ENCODE measurements at regions not wholly inside any gene's neighbourhood (a gene's known extent, or its start where the extent isn't known, plus 50 kb on each side); places are given as distances from the start of the nearest gene placed in this dataset.
"Not testable (repeated sequence)": the region's sequence is repeated elsewhere in the genome, so short reads cannot be mapped to it uniquely, and the experiment has no call there.

DNA sequence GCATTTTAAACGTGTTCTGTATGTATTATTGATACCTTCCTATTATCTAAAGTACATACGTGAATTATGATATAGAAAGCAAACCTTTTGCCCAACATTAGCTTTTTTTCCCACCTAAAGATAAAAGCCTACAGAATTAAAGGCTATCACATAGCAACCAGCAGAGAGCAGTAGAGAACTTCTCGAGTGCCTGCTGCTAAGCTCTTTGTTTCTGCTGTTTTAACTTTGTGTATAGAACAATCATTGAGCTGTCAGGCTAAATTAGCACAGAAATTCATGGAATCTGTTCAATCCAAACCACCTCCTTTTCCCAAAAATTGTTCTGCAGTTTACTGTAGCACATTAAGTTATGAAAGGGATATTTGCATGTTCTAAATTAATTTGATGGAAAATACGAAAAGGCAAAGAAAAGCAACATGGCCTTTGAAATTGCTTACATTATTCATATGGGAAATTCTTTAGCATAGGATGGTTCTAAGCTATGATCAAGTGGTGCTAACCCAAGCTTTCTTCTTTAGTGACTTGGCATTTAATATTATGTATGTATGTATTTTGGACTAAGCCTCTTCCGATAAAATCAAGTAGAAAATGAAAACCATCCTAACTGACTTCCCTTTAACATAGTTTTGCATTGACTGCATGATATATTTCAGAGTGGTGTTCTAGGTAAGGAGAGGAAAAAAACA lies 1288.5 kb downstream of the GATA3 start:
- H3K4me1 ChIP-seq (ENCODE audit: control insufficient read depth, insufficient read depth, low read length) = no peaks in the 10 kb centered on the region
- no peak for ATAC-seq
- no peak overlapping the region for H3K4me3 ChIP-seq (ENCODE audit: low read length)
- no peak for DNase-seq
- intact Hi-C loops (cut with DNase I) = no loop called here
- 39% methylated on average over 5 of the region's 5 CpGs for WGBS
- H3K27me3 ChIP-seq (ENCODE audit: control insufficient read depth, insufficient read depth) = no peaks in the 10 kb centered on the region
- no peak overlapping the region for H3K27ac ChIP-seq (ENCODE audit: low read length)
- H3K9me3 ChIP-seq (ENCODE audit: control insufficient read depth, low read length) = no peaks in the 10 kb centered on the region

DNA sequence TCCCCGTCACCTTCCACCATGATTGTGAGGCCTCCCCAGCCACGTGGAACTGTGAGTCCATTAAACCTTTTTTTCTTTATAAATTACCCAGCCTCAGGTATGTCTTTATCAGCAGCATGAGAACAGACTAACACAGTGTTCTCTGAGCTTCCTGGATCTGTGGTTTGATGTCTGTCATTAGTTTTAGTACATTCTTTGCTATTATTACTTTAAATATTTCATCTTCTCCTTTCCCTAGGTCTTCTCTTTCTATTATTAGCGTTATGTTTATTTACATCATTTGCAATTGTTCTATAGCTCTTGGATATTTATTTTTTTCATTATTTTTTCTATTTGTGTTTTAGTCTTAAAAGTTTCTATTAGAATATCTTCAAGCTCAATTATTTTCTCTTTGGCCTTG lies 1293.4 kb downstream of the GATA3 start:
- H3K4me3 ChIP-seq (ENCODE audit: low read length); intact Hi-C loops (cut with DNase I); H3K27me3 ChIP-seq (ENCODE audit: control insufficient read depth, insufficient read depth); ATAC-seq; DNase-seq; H3K4me1 ChIP-seq (ENCODE audit: control insufficient read depth, insufficient read depth, low read length); H3K9me3 ChIP-seq (ENCODE audit: control insufficient read depth, low read length); H3K27ac ChIP-seq (ENCODE audit: low read length): not testable (repeated sequence)
- WGBS = 89% methylated on average over 3 of the region's 3 CpGs

DNA sequence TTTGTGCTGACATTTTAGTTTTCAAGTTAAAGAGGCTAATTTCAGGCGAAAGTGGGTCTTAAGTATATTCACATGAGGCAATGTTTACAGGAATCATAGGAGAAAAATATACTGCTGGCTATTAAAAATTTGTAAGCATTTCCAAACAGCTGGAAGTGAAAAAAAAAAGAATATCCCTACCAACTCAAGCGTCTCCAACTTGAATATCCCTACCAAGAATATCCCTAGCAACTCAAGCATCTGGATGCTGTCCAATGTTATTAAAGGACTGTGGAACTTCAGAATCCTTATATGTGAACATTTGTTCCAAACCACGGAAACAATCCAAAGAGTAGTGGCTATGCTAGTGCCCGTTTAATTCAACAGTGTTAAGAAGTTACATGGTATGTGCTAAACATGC lies 1303.0 kb downstream of the GATA3 start:
- DNase-seq (no peak), ATAC-seq (no peak)
- H3K4me1 ChIP-seq (ENCODE audit: control insufficient read depth, insufficient read depth, low read length) = no peaks in the 10 kb centered on the region
- intact Hi-C loops (cut with DNase I) = no loop called here
- no peaks in the 10 kb centered on the region for H3K27me3 ChIP-seq (ENCODE audit: control insufficient read depth, insufficient read depth)
- 53% methylated on average over 4 of the region's 4 CpGs for WGBS
- H3K4me3 ChIP-seq (ENCODE audit: low read length) = no peak overlapping the region
- H3K9me3 ChIP-seq (ENCODE audit: control insufficient read depth, low read length) = no peaks in the 10 kb centered on the region
- H3K27ac ChIP-seq (ENCODE audit: low read length) = no peak overlapping the region

DNA sequence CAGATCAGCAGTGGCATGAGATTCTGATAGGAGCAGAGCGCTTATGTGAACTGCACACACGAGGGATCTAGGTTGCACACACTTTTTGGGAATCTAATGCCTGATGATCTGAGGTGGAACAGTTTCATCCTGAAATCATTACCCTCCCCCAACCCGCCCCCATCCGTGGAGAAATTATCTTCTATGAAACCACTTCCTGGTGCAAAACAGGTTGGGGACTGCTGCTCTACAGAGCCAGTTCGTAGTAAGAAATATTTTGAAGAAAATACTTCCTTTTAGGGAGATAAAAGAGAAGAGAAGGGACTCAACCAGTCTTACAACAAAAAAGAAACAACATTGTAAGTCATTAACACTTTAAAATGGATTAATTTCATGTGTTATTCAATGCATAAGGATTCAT lies 1308.2 kb downstream of the GATA3 start:
- H3K4me1 ChIP-seq (ENCODE audit: control insufficient read depth, insufficient read depth, low read length) = no peaks in the 10 kb centered on the region
- intact Hi-C loops (cut with DNase I) = no loop called here
- H3K4me3 ChIP-seq (ENCODE audit: low read length) = no peak overlapping the region
- ATAC-seq = no peak
- H3K27ac ChIP-seq (ENCODE audit: low read length) = no peak overlapping the region
- WGBS = 59% methylated on average over 5 of the region's 5 CpGs
- H3K27me3 ChIP-seq (ENCODE audit: control insufficient read depth, insufficient read depth) = no peaks in the 10 kb centered on the region
- no peaks in the 10 kb centered on the region for H3K9me3 ChIP-seq (ENCODE audit: control insufficient read depth, low read length)
- DNase-seq = no peak

DNA sequence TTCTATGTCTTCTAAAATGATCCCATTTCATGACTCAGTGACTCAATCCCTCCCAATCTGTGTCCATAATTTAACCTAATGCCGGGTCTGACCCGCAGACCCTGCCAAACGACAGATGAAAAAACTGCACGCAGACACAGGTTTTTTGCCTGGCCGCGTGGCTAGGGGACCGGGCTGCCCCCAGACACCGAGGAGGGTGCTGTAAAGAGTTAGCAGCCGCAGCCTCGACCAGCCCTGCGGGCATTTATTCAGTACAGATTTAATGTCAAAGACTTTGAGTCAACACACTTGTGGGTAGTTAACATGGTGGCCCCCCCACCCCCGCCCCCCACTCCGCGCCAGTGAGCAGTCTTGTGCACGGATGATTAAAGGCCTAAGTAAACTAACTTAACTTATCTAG lies 1324.7 kb downstream of the GATA3 start:
- Histone ChIP-seq H3K27ac (ENCODE audit: low read length) (no peak overlapping the region), H3K4me3 (ENCODE audit: low read length) (no peak overlapping the region), H3K4me1 (ENCODE audit: control insufficient read depth, insufficient read depth, low read length) (no peaks in the 10 kb centered on the region), H3K9me3 (ENCODE audit: control insufficient read depth, low read length) (no peaks in the 10 kb centered on the region), H3K27me3 (ENCODE audit: control insufficient read depth, insufficient read depth) (no peaks in the 10 kb centered on the region)
- WGBS = 92% methylated on average over 15 of the region's 15 CpGs
- no peak for ATAC-seq
- DNase-seq = no peak
- intact Hi-C loops (cut with DNase I) = no loop called here

DNA sequence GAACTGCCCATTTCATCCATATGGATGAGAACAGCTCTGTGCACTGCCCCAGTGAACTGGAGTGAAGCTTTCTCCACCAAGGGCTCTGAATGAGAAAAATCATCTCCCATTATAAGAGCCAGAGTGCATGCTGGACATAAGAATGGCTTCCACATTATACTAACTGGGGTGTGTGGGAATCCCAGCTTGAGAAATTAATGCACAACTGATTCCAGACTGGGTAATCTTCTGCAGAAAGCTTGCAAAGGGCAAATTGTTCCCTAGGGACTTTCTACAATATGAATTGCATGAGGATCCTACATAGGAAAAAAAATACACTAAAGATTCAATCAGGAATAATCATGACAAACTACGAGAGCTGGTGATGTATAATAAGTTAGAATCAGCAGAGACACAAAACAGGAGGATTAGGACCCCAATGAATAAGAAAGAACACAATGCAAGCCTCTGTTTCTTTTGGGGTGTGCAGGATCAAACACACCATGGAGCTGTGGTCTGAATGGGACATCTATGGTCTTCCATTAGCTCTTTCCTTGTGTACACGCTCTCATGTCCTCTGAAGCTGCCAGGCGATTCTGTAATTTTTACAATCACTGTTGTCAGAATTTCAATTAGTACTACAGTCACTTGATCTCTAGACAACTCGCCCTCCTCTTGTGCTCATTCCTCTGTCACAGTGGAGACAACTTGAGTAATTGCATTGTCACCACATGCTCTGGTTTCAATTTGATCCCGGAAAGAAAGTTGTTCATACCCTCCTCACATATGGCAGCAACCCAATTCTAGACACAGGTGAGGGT lies 1327.4 kb downstream of the GATA3 start:
- DNase-seq = no peak
- no peak for ATAC-seq
- H3K4me3 ChIP-seq (ENCODE audit: low read length) = no peak overlapping the region
- intact Hi-C loops (cut with DNase I) = no loop called here
- H3K27ac ChIP-seq (ENCODE audit: low read length) = no peak overlapping the region
- H3K27me3 ChIP-seq (ENCODE audit: control insufficient read depth, insufficient read depth) = no peaks in the 10 kb centered on the region
- 62% methylated on average over 5 of the region's 5 CpGs for WGBS
- H3K9me3 ChIP-seq (ENCODE audit: control insufficient read depth, low read length) = no peaks in the 10 kb centered on the region
- H3K4me1 ChIP-seq (ENCODE audit: control insufficient read depth, insufficient read depth, low read length) = no peaks in the 10 kb centered on the region

DNA sequence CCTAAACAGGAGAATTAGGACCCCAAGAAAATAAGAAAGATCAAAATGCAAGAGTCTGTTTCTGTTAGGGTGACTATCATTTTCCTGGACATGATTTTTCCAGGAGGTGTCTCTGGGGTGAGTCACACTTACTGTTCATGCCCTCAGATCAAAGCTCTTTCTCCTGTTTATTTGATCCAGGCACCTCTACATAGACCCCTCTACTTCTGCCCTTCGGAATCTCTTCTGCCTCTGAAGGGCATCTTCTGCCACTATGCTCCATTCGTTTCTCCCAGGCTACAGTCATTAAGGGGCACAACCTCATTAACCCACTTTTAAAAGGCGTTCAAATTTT lies 1328.0 kb downstream of the GATA3 start:
- ATAC-seq (no peak), DNase-seq (no peak)
- Histone ChIP-seq H3K9me3 (ENCODE audit: control insufficient read depth, low read length) (no peaks in the 10 kb centered on the region), H3K27ac (ENCODE audit: low read length) (no peak overlapping the region), H3K4me3 (ENCODE audit: low read length) (no peak overlapping the region), H3K4me1 (ENCODE audit: control insufficient read depth, insufficient read depth, low read length) (no peaks in the 10 kb centered on the region), H3K27me3 (ENCODE audit: control insufficient read depth, insufficient read depth) (no peaks in the 10 kb centered on the region)
- intact Hi-C loops (cut with DNase I) = no loop called here
- 77% methylated on average over 3 of the region's 3 CpGs for WGBS

DNA sequence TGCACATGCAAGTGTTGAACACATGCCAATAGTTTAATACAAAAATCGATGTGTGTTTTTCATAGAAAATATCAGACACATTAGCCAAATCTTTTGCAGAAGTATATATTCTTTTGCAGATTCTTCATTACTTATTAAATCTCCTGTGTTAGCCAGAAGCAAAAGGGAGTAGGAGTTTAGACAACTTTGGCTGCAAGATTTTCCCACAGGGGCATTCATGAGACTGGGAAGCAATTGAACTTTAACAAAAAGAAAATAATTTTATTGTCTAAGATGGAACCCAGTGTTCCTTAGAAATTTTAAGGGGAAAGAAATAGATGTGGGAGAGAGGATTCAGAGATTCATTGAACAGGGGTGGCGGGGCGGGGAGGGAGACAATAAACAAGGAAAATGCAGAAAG lies 1336.0 kb downstream of the GATA3 start:
- ATAC-seq = no peak
- 76% methylated on average over 3 of the region's 3 CpGs for WGBS
- intact Hi-C loops (cut with DNase I) = no loop called here

DNA sequence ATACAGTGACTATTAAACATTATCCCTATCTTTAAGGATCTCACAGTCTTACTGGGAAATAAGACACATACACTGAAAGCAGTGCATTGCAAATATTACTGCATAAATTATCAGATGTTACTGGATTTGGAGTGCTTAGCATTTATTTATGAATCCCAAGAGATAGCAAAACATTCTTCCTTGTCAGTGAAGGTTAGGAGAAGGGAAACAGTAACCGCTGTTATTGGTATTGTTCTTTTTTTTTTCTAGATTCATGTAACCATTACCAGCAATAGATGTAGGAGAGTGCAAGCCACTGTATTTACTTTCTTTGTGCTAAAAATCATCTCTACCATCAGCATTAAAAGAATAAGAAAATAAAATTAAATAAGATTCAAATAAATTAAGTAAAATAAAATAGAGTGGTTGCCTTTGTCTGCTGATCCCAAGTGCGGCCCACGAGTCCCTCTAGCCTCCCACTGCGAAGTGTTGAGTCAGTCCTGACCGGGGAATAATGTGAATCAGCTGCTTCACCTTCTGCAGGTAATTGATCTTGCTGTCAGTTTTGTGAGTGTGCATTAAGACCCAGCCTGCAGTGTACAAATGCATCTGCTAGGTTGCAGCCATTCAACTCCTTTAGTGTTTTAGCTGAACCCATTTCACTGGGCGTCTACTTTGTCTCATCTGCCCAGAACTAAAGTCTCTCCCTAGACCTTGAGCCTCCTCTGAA lies 1344.9 kb downstream of the GATA3 start:
- 77% methylated on average over 6 of the region's 6 CpGs for WGBS
- H3K27ac ChIP-seq (ENCODE audit: low read length) = no peak overlapping the region
- H3K4me1 ChIP-seq (ENCODE audit: control insufficient read depth, insufficient read depth, low read length) = no peaks in the 10 kb centered on the region
- ATAC-seq = no peak
- H3K4me3 ChIP-seq (ENCODE audit: low read length) = no peak overlapping the region
- no peak for DNase-seq
- H3K27me3 ChIP-seq (ENCODE audit: control insufficient read depth, insufficient read depth) = no peaks in the 10 kb centered on the region
- H3K9me3 ChIP-seq (ENCODE audit: control insufficient read depth, low read length) = no peaks in the 10 kb centered on the region
- intact Hi-C loops (cut with DNase I) = no loop called here

More for the DNA sequence above, 1336.0 kb downstream of the GATA3 start:
- H3K4me3 ChIP-seq (ENCODE audit: low read length) = no peak overlapping the region
- no peaks in the 10 kb centered on the region for H3K4me1 ChIP-seq (ENCODE audit: control insufficient read depth, insufficient read depth, low read length)
- DNase-seq = no peak
- H3K9me3 ChIP-seq (ENCODE audit: control insufficient read depth, low read length) = no peaks in the 10 kb centered on the region
- no peak overlapping the region for H3K27ac ChIP-seq (ENCODE audit: low read length)
- no peaks in the 10 kb centered on the region for H3K27me3 ChIP-seq (ENCODE audit: control insufficient read depth, insufficient read depth)

DNA sequence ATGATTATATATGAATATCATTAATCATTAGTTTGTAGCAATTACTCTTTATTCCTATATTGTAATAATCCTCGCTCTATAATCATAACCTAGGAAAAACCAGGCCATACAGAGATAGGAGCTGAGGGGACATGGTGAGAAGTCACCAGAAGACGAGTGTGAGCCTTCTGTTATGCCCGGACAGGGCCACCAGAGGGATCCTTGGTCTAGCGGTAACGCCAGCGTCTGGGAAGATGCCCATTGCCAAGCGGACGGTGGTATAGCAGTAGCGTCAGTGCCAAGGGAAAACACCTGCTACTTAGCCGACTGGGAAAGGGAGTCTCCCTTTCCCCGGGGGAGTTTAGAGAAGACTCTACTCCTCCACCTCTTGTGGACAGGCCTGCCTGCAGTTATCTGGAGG lies 1347.6 kb downstream of the GATA3 start:
- H3K27me3 ChIP-seq (ENCODE audit: control insufficient read depth, insufficient read depth); H3K9me3 ChIP-seq (ENCODE audit: control insufficient read depth, low read length); H3K4me1 ChIP-seq (ENCODE audit: control insufficient read depth, insufficient read depth, low read length); H3K27ac ChIP-seq (ENCODE audit: low read length); ATAC-seq; DNase-seq; H3K4me3 ChIP-seq (ENCODE audit: low read length); intact Hi-C loops (cut with DNase I): not testable (repeated sequence)
- WGBS = 89% methylated on average over 11 of the region's 11 CpGs

DNA sequence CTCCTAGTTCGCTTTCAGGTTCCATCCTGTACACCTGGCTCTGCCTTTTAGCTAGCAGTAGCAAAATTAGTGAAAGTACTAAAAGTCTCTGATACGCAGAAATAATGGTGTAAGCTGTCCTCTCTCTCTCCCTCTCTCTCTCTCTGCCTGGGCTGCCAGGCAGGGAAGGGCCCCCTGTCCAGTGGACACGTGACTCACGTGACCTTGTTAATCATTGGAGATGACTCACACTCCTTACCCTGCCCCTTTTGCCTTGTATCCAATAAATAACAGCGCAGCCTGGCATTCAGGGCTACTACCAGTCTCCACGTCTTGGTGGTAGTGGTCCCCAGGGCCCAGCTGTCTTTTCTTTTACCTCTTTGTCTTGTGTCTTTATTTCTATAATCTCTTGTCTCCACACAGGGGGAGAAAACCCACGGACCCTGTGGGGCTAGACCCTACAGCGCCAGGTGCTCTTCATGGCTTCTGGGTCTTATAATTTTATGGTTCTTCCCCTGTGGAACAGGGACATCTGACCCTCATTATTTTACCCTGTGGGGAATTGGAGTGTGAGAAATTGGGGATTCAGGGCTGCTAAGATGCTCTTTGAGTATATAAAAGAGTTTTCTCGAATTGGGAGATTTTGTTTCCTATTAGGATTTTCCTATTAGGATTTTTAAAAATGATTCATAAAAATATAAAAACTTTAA lies 1348.2 kb downstream of the GATA3 start:
- H3K27ac ChIP-seq (ENCODE audit: low read length); H3K27me3 ChIP-seq (ENCODE audit: control insufficient read depth, insufficient read depth); DNase-seq; H3K4me1 ChIP-seq (ENCODE audit: control insufficient read depth, insufficient read depth, low read length); H3K9me3 ChIP-seq (ENCODE audit: control insufficient read depth, low read length); ATAC-seq; H3K4me3 ChIP-seq (ENCODE audit: low read length); intact Hi-C loops (cut with DNase I): not testable (repeated sequence)
- WGBS = 74% methylated on average over 9 of the region's 9 CpGs

Data from right cardiac atrium (tissue), 5 donors.